ENCODE measurements at regions not wholly inside any gene's neighbourhood (a gene's known extent, or its start where the extent isn't known, plus 50 kb on each side); places are given as distances from the start of the nearest gene placed in this dataset.

GRCh38 chr17:33769066-33769465 is 476.0 kb upstream of the ASIC2 start:
- H3K4me3 ChIP-seq (ENCODE audit: low read depth, low read length), result no peak overlapping the region
- TF ChIP-seq, protein P1, sequence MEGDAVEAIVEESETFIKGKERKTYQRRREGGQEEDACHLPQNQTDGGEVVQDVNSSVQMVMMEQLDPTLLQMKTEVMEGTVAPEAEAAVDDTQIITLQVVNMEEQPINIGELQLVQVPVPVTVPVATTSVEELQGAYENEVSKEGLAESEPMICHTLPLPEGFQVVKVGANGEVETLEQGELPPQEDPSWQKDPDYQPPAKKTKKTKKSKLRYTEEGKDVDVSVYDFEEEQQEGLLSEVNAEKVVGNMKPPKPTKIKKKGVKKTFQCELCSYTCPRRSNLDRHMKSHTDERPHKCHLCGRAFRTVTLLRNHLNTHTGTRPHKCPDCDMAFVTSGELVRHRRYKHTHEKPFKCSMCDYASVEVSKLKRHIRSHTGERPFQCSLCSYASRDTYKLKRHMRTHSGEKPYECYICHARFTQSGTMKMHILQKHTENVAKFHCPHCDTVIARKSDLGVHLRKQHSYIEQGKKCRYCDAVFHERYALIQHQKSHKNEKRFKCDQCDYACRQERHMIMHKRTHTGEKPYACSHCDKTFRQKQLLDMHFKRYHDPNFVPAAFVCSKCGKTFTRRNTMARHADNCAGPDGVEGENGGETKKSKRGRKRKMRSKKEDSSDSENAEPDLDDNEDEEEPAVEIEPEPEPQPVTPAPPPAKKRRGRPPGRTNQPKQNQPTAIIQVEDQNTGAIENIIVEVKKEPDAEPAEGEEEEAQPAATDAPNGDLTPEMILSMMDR (IDR thresholded peaks at IDR 0.05; ENCODE audit: insufficient read depth in 1 of 2, low read depth in 1 of 2, low read length in 1 of 2, severe bottlenecking in 1 of 2, unreplicated experiment in 1 of 2), result no peak
- BruUV-seq (replicated peaks), result no TSS peak
- no peaks in the 10 kb centered on the region for H3K27me3 ChIP-seq (replicated peaks; ENCODE audit: control insufficient read depth, insufficient read depth, low read length)
- H3K9me3 ChIP-seq, result no peaks in the 10 kb centered on the region
- no peaks in the 10 kb centered on the region for H3K4me1 Mint-ChIP-seq (ENCODE audit: low read depth, unreplicated experiment)
- H3K36me3 ChIP-seq (ENCODE audit: control insufficient read depth, insufficient read depth, low read length), result no peaks in the 10 kb centered on the region
- no peaks in the 10 kb centered on the region for H3K9me3 Mint-ChIP-seq (ENCODE audit: unreplicated experiment)
- H3K27me3 Mint-ChIP-seq (ENCODE audit: insufficient read depth, unreplicated experiment), result peaks cover 6% of the 10 kb centered on the region
- ChIA-PET CTCF (no interaction called here), POLR2A (no interaction called here)
- no peak for DNase-seq
- H3K4me1 ChIP-seq, result no peaks in the 10 kb centered on the region
- intact Hi-C loops (cut with micrococcal nuclease; ENCODE audit: unreplicated experiment), result no loop called here
- H3K4me3 Mint-ChIP-seq (ENCODE audit: unreplicated experiment), result no peak overlapping the region
- H3K36me3 Mint-ChIP-seq (ENCODE audit: insufficient read depth, unreplicated experiment), result no peaks in the 10 kb centered on the region
- no peak overlapping the region for H3K27ac Mint-ChIP-seq (ENCODE audit: unreplicated experiment)

- POLR2A ChIA-PET, result no interaction called here
- TF ChIP-seq, protein P1 (IDR thresholded peaks at IDR 0.05; ENCODE audit: insufficient read depth in 1 of 2, low read depth in 1 of 2, low read length in 1 of 2, severe bottlenecking in 1 of 2, unreplicated experiment in 1 of 2), result no peak
- CTCF ChIA-PET, result no interaction called here
- no TSS peak for BruUV-seq (replicated peaks)
- H3K27ac Mint-ChIP-seq (ENCODE audit: unreplicated experiment), result no peak overlapping the region
- H3K27me3 Mint-ChIP-seq (ENCODE audit: insufficient read depth, unreplicated experiment), result peaks cover 9% of the 10 kb centered on the region
- no peak for DNase-seq
- H3K4me1 ChIP-seq, result no peaks in the 10 kb centered on the region
- no peaks in the 10 kb centered on the region for H3K9me3 ChIP-seq
- H3K27me3 ChIP-seq (replicated peaks; ENCODE audit: control insufficient read depth, insufficient read depth, low read length), result no peaks in the 10 kb centered on the region; the same call in none of the 2 replicates
- H3K4me1 Mint-ChIP-seq (ENCODE audit: low read depth, unreplicated experiment), result no peaks in the 10 kb centered on the region
- no peak overlapping the region for H3K4me3 ChIP-seq (ENCODE audit: low read depth, low read length)
- no peaks in the 10 kb centered on the region for H3K36me3 ChIP-seq (ENCODE audit: control insufficient read depth, insufficient read depth, low read length)
- no peak overlapping the region for H3K4me3 Mint-ChIP-seq (ENCODE audit: unreplicated experiment)
- intact Hi-C loops (cut with micrococcal nuclease; ENCODE audit: unreplicated experiment), result no loop called here
- H3K36me3 Mint-ChIP-seq (ENCODE audit: insufficient read depth, unreplicated experiment), result no peaks in the 10 kb centered on the region
- H3K9me3 Mint-ChIP-seq (ENCODE audit: unreplicated experiment), result no peaks in the 10 kb centered on the region
These were observed 478.8 kb upstream of the CCL2 start for GRCh38 chr17:33776304-33776703.

DNA sequence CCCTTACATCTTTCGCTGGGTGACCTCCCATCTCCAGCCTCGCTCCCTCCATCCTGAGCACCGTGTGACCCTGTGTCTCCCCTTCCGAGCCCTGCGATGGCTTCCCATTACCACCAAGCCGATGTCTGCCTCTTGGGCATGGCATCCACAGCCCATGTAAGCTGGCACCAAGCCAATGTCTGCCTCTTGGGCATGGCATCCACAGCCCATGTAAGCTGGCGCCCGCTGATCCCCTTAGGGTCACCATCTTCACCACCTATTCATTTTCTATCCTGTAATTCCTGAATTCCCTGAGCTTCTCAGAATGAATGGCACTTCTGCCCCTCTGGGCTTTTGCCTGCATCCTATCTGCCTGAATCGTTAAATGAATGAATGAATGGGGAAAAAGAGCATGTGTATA is 478.2 kb upstream of the CCL2 start:
- no peaks in the 10 kb centered on the region for H3K4me1 Mint-ChIP-seq (ENCODE audit: low read depth, unreplicated experiment)
- H3K27ac Mint-ChIP-seq (ENCODE audit: unreplicated experiment), result no peak overlapping the region

More for the DNA sequence above, 478.2 kb upstream of the CCL2 start:
- H3K9me3 ChIP-seq, result no peaks in the 10 kb centered on the region
- no peaks in the 10 kb centered on the region; the same call in none of the 2 replicates for H3K27me3 ChIP-seq (replicated peaks; ENCODE audit: control insufficient read depth, insufficient read depth, low read length)
- Mint-ChIP-seq H3K27me3 (ENCODE audit: insufficient read depth, unreplicated experiment) (peaks cover 13% of the 10 kb centered on the region), H3K9me3 (ENCODE audit: unreplicated experiment) (no peaks in the 10 kb centered on the region), H3K4me3 (ENCODE audit: unreplicated experiment) (no peak overlapping the region), H3K36me3 (ENCODE audit: insufficient read depth, unreplicated experiment) (no peaks in the 10 kb centered on the region)
- DNase-seq, result no peak
- no peak overlapping the region for H3K4me3 ChIP-seq (ENCODE audit: low read depth, low read length)
- TF ChIP-seq, protein P1 (IDR thresholded peaks at IDR 0.05; ENCODE audit: insufficient read depth in 1 of 2, low read depth in 1 of 2, low read length in 1 of 2, severe bottlenecking in 1 of 2, unreplicated experiment in 1 of 2), result no peak
- no peaks in the 10 kb centered on the region for H3K4me1 ChIP-seq
- intact Hi-C loops (cut with micrococcal nuclease; ENCODE audit: unreplicated experiment), result no loop called here
- CTCF ChIA-PET, result no interaction called here
- H3K36me3 ChIP-seq (ENCODE audit: control insufficient read depth, insufficient read depth, low read length), result no peaks in the 10 kb centered on the region
- POLR2A ChIA-PET, result no interaction called here
- BruUV-seq (replicated peaks), result no TSS peak
